ENCODE measurements at regions not wholly inside any gene's neighbourhood (a gene's known extent, or its start where the extent isn't known, plus 50 kb on each side); places are given as distances from the start of the nearest gene placed in this dataset.

- intact Hi-C loops (cut with micrococcal nuclease) (no loop called here), in situ Hi-C loops (cut with MboI) (no loop called here)
- TF ChIP-seq, protein P1, sequence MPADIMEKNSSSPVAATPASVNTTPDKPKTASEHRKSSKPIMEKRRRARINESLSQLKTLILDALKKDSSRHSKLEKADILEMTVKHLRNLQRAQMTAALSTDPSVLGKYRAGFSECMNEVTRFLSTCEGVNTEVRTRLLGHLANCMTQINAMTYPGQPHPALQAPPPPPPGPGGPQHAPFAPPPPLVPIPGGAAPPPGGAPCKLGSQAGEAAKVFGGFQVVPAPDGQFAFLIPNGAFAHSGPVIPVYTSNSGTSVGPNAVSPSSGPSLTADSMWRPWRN (IDR thresholded peaks at IDR 0.05; ENCODE audit: low read depth): no peak
- TF ChIP-seq ZNF778 (CRISPR knock-in tag; IDR thresholded peaks at IDR 0.05) (no peak), CEBPG (CRISPR knock-in tag; IDR thresholded peaks at IDR 0.05) (no peak), CEBPG (tag; conservative IDR thresholded peaks at IDR 0.05 in 1 of 2, IDR thresholded peaks at IDR 0.05 in 1 of 2) (peak in 1 of 2 experiments; percentile 29; a peak in 1 of 4 replicates), BACH1 (tag; IDR thresholded peaks at IDR 0.05) (no peak)
- TF ChIP-seq, protein P2, sequence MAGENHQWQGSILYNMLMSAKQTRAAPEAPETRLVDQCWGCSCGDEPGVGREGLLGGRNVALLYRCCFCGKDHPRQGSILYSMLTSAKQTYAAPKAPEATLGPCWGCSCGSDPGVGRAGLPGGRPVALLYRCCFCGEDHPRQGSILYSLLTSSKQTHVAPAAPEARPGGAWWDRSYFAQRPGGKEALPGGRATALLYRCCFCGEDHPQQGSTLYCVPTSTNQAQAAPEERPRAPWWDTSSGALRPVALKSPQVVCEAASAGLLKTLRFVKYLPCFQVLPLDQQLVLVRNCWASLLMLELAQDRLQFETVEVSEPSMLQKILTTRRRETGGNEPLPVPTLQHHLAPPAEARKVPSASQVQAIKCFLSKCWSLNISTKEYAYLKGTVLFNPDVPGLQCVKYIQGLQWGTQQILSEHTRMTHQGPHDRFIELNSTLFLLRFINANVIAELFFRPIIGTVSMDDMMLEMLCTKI (IDR thresholded peaks at IDR 0.05; ENCODE audit: partially characterized antibody): no peak
- Histone ChIP-seq H3K9ac (ENCODE audit: insufficient read depth in 1 of 2, low read depth in 2 of 2, low read length in 2 of 2) (no peak overlapping the region), H3K4me1 (replicated peaks in 1 of 2; ENCODE audit: control insufficient read depth in 2 of 2, insufficient read depth in 2 of 2, low read length in 2 of 2) (no peaks in the 10 kb centered on the region), H3K27ac (ENCODE audit: extremely low read depth, low read depth, low read length) (no peak overlapping the region), H3K27me3 (ENCODE audit: control insufficient read depth in 2 of 2, insufficient read depth in 2 of 2, low read length in 2 of 2) (no peaks in the 10 kb centered on the region; a peak in 1 of 5 replicates), H3K4me2 (ENCODE audit: insufficient read depth, low read length) (no peak overlapping the region), H3K9me1 (ENCODE audit: control insufficient read depth, insufficient read depth, low read length) (no peaks in the 10 kb centered on the region), H3K36me3 (ENCODE audit: control insufficient read depth, insufficient read depth, low read length) (no peaks in the 10 kb centered on the region), H3K9me3 (replicated peaks; ENCODE audit: control insufficient read depth, insufficient read depth, low read depth, low read length) (no peaks in the 10 kb centered on the region), H3K79me2 (ENCODE audit: control insufficient read depth, insufficient read depth, low read length) (no peaks in the 10 kb centered on the region), H3K4me3 (no peak overlapping the region), H2AFZ (ENCODE audit: low read depth, low read length) (no peak overlapping the region), H4K20me1 (replicated peaks; ENCODE audit: control insufficient read depth, insufficient read depth, low read length) (no peaks in the 10 kb centered on the region)
- ChIA-PET CTCF (ENCODE audit: low intra/inter-chr PET ratio) (no interaction called here), POLR2A (no interaction called here)
- no peak for DNase-seq (ENCODE audit: extremely low read depth in 1 of 4, low spot score in 3 of 4)
- BruUV-seq (replicated peaks): no TSS peak
- WGBS (ENCODE audit: insufficient coverage, low coverage, missing lambda C conversion rate): 0% methylated on average over 2 of the region's 2 CpGs
- no peak for FAIRE-seq
- no peak for ATAC-seq
Measured at GRCh38 chr5:143554187-143554717, 150.8 kb upstream of the NR3C1 start.

Data from K562 (cell line).